Mammary epithelial cell (primary cell): ENCODE measurements at regions not wholly inside any gene's neighbourhood (a gene's known extent, or its start where the extent isn't known, plus 50 kb on each side); places are given as distances from the start of the nearest gene placed in this dataset.

ENCODE experiments used
- CTCF ChIP-seq, 2 donors: IDR thresholded peaks in 1 of 2; conservative IDR thresholded peaks in 1 of 2; 2 replicates each; pipeline ENCODE4 v1.5.1; 2011 to 2012; ENCODE audit warnings: inconsistent platforms in 2 of 2, low read length in 2 of 2, mild to moderate bottlenecking in 2 of 2, control low read depth in 1 of 2, low read depth in 1 of 2; ENCODE audit not compliant: insufficient read depth in 1 of 2; ENCODE audit errors: extremely low read depth in 1 of 2
- EZH2 ChIP-seq: IDR thresholded peaks from 2 replicates; pipeline ENCODE4 v1.6.1; 2012; ENCODE audit warnings: low read length, inconsistent platforms, borderline replicate concordance

- TF ChIP-seq CTCF (conservative IDR thresholded peaks at IDR 0.05 in 1 of 2, IDR thresholded peaks at IDR 0.05 in 1 of 2; ENCODE audit: extremely low read depth in 1 of 2, insufficient read depth in 1 of 2, low read depth in 1 of 2, low read length in 2 of 2) (no peak), EZH2 (no peak)
Measured at GRCh38 chr3:34362910-34363309, 564.5 kb downstream of the PDCD6IP start.
